H1 (cell line): ENCODE measurements at regions not wholly inside any gene's neighbourhood (a gene's known extent, or its start where the extent isn't known, plus 50 kb on each side); places are given as distances from the start of the nearest gene placed in this dataset.

ENCODE experiments used
- RBBP5 ChIP-seq: IDR thresholded peaks from 2 replicates; pipeline ENCODE4 v1.7.1; 2012; ENCODE audit warnings: low read depth, mild to moderate bottlenecking, inconsistent platforms, low read length, moderate library complexity, borderline replicate concordance
- TF ChIP-seq, protein P1 (sequence below): fragments of 300-600 bp; sonication (generic); IDR thresholded peaks from 2 replicates; pipeline ENCODE4 v1.7.1; 2012; ENCODE audit warnings: low read length, moderate library complexity, mild to moderate bottlenecking, inconsistent platforms; ENCODE audit not compliant: insufficient replicate concordance
- TF ChIP-seq, protein P2 (sequence below): IDR thresholded peaks from 2 replicates; pipeline ENCODE4 v1.6.1; 2012; ENCODE audit warnings: inconsistent platforms

DNA sequence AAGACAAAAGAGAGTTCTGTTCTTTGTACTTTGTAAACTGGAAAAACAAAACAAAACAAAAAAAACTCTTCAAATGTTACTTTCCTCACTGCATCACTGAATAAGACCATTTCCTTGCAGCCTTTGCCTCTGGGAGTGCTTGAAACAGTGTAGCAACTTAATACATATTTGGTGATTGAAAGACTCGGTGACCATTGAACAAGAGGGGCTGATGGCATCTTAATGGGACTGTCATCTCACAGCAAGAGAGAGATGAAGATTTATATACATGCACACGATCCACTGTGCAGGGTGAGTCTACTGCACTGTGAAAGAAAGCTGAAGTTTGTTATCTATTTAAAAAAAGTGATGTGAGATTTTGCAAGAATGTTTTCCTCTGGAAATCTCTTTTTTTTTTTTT lies 111.9 kb upstream of the KLHL25 start (continued):
- TF ChIP-seq, protein P1, sequence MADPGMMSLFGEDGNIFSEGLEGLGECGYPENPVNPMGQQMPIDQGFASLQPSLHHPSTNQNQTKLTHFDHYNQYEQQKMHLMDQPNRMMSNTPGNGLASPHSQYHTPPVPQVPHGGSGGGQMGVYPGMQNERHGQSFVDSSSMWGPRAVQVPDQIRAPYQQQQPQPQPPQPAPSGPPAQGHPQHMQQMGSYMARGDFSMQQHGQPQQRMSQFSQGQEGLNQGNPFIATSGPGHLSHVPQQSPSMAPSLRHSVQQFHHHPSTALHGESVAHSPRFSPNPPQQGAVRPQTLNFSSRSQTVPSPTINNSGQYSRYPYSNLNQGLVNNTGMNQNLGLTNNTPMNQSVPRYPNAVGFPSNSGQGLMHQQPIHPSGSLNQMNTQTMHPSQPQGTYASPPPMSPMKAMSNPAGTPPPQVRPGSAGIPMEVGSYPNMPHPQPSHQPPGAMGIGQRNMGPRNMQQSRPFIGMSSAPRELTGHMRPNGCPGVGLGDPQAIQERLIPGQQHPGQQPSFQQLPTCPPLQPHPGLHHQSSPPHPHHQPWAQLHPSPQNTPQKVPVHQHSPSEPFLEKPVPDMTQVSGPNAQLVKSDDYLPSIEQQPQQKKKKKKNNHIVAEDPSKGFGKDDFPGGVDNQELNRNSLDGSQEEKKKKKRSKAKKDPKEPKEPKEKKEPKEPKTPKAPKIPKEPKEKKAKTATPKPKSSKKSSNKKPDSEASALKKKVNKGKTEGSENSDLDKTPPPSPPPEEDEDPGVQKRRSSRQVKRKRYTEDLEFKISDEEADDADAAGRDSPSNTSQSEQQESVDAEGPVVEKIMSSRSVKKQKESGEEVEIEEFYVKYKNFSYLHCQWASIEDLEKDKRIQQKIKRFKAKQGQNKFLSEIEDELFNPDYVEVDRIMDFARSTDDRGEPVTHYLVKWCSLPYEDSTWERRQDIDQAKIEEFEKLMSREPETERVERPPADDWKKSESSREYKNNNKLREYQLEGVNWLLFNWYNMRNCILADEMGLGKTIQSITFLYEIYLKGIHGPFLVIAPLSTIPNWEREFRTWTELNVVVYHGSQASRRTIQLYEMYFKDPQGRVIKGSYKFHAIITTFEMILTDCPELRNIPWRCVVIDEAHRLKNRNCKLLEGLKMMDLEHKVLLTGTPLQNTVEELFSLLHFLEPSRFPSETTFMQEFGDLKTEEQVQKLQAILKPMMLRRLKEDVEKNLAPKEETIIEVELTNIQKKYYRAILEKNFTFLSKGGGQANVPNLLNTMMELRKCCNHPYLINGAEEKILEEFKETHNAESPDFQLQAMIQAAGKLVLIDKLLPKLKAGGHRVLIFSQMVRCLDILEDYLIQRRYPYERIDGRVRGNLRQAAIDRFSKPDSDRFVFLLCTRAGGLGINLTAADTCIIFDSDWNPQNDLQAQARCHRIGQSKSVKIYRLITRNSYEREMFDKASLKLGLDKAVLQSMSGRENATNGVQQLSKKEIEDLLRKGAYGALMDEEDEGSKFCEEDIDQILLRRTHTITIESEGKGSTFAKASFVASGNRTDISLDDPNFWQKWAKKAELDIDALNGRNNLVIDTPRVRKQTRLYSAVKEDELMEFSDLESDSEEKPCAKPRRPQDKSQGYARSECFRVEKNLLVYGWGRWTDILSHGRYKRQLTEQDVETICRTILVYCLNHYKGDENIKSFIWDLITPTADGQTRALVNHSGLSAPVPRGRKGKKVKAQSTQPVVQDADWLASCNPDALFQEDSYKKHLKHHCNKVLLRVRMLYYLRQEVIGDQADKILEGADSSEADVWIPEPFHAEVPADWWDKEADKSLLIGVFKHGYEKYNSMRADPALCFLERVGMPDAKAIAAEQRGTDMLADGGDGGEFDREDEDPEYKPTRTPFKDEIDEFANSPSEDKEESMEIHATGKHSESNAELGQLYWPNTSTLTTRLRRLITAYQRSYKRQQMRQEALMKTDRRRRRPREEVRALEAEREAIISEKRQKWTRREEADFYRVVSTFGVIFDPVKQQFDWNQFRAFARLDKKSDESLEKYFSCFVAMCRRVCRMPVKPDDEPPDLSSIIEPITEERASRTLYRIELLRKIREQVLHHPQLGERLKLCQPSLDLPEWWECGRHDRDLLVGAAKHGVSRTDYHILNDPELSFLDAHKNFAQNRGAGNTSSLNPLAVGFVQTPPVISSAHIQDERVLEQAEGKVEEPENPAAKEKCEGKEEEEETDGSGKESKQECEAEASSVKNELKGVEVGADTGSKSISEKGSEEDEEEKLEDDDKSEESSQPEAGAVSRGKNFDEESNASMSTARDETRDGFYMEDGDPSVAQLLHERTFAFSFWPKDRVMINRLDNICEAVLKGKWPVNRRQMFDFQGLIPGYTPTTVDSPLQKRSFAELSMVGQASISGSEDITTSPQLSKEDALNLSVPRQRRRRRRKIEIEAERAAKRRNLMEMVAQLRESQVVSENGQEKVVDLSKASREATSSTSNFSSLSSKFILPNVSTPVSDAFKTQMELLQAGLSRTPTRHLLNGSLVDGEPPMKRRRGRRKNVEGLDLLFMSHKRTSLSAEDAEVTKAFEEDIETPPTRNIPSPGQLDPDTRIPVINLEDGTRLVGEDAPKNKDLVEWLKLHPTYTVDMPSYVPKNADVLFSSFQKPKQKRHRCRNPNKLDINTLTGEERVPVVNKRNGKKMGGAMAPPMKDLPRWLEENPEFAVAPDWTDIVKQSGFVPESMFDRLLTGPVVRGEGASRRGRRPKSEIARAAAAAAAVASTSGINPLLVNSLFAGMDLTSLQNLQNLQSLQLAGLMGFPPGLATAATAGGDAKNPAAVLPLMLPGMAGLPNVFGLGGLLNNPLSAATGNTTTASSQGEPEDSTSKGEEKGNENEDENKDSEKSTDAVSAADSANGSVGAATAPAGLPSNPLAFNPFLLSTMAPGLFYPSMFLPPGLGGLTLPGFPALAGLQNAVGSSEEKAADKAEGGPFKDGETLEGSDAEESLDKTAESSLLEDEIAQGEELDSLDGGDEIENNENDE, result no peak
- TF ChIP-seq, protein P2, sequence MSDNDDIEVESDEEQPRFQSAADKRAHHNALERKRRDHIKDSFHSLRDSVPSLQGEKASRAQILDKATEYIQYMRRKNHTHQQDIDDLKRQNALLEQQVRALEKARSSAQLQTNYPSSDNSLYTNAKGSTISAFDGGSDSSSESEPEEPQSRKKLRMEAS, result no peak
- TF ChIP-seq RBBP5, result no peak
- TF ChIP-seq, all 59 proteins: peak for 0
